GM12891 (cell line): ENCODE measurements at regions not wholly inside any gene's neighbourhood (a gene's known extent, or its start where the extent isn't known, plus 50 kb on each side); places are given as distances from the start of the nearest gene placed in this dataset.

Source experiments
- POLR2A ChIP-seq: IDR thresholded peaks from 2 replicates; pipeline ENCODE4 v1.6.1; 2011; ENCODE audit warnings: low read depth, low read length, control low read depth
- POLR2AphosphoS5 ChIP-seq: IDR thresholded peaks from 2 replicates; pipeline ENCODE4 v1.6.1; 2011; ENCODE audit warnings: low read depth, low read length, control low read depth
- POU2F2 ChIP-seq: IDR thresholded peaks from 2 replicates; pipeline ENCODE4 v1.6.1; 2011; ENCODE audit warnings: low read depth, mild to moderate bottlenecking, control low read depth, low read length, moderate library complexity
- SPI1 ChIP-seq: IDR thresholded peaks from 2 replicates; pipeline ENCODE4 v1.6.1; 2011; ENCODE audit warnings: low read depth, low read length, control low read depth
- TAF1 ChIP-seq: IDR thresholded peaks from 2 replicates; pipeline ENCODE4 v1.6.1; 2011; ENCODE audit warnings: low read depth, low read length, control low read depth

- TF ChIP-seq POLR2A (no peak), TAF1 (no peak), POLR2AphosphoS5 (no peak), POU2F2 (no peak), SPI1 (no peak)
Observed at GRCh38 chr16:6249863-6250262, 1082.8 kb upstream of the RBFOX1 start.
